ENCODE measurements at regions not wholly inside any gene's neighbourhood (a gene's known extent, or its start where the extent isn't known, plus 50 kb on each side); places are given as distances from the start of the nearest gene placed in this dataset.
"Not testable (repeated sequence)": the region's sequence is repeated elsewhere in the genome, so short reads cannot be mapped to it uniquely, and the experiment has no call there.

DNA sequence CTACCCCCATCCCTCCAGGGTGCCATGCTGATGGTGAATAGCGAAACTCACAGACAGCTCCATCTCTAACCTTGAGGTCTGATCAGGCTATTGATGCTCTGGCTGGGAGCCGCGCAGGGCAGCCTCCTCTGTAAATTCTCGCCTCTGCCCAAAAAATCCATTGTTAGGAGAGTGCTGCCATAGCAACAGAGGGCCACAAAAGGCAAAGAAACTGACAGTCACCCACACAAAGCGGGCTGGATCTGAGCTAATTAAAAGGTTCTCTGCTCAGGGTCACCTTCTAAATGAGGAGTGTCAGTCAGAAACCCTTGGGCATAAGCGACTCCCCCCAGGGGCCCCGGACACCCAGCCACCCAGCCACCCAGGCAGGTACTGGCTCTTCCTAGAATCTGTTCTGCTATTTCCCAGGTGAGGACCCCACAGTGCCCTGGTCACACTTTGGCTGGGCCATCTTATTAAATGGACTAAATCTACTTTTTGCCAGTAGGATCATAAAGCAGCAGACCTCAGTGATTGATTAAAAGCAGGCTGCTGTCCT is 126.7 kb downstream of the MED10 start:
- CTCF ChIA-PET, result no interaction called here
- H3K4me3 Mint-ChIP-seq, result no peak overlapping the region
- intact Hi-C loops (cut with DNase I, micrococcal nuclease), result no loop called here

GRCh38 chr5:6250121-6250520 is 128.2 kb downstream of the MED10 start:
- Mint-ChIP-seq H3K36me3 (ENCODE audit: low read depth) (no peaks in the 10 kb centered on the region), H3K27ac (no peak overlapping the region), H3K27me3 (peaks cover 5% of the 10 kb centered on the region), H3K4me3 (no peak overlapping the region), H3K4me1 (no peaks in the 10 kb centered on the region), H3K9me3 (ENCODE audit: low read depth) (no peaks in the 10 kb centered on the region)
- no peak for DNase-seq
- ChIA-PET CTCF (no interaction called here), POLR2A (no interaction called here)
- ATAC-seq, result no peak
- intact Hi-C loops (cut with DNase I, micrococcal nuclease), result no loop called here

More for the DNA sequence above, 126.7 kb downstream of the MED10 start:
- ATAC-seq (no peak), DNase-seq (no peak)
- no peak overlapping the region for H3K27ac Mint-ChIP-seq
- no peaks in the 10 kb centered on the region for H3K36me3 Mint-ChIP-seq (ENCODE audit: low read depth)
- H3K4me1 Mint-ChIP-seq, result no peaks in the 10 kb centered on the region
- peaks cover 5% of the 10 kb centered on the region for H3K27me3 Mint-ChIP-seq
- POLR2A ChIA-PET, result no interaction called here
- H3K9me3 Mint-ChIP-seq (ENCODE audit: low read depth), result no peaks in the 10 kb centered on the region

GRCh38 chr5:6248132-6248531 is 130.2 kb downstream of the MED10 start:
- H3K27ac Mint-ChIP-seq, result no peak overlapping the region
- no peaks in the 10 kb centered on the region for H3K36me3 Mint-ChIP-seq (ENCODE audit: low read depth)
- H3K4me3 Mint-ChIP-seq, result no peak overlapping the region
- no peak for ATAC-seq
- POLR2A ChIA-PET, result no interaction called here
- intact Hi-C loops (cut with DNase I, micrococcal nuclease), result no loop called here
- CTCF ChIA-PET, result no interaction called here
- no peaks in the 10 kb centered on the region for H3K4me1 Mint-ChIP-seq
- H3K9me3 Mint-ChIP-seq (ENCODE audit: low read depth), result no peaks in the 10 kb centered on the region
- H3K27me3 Mint-ChIP-seq, result peaks cover 8% of the 10 kb centered on the region
- DNase-seq, result no peak

GRCh38 chr5:6246820-6247437 is 131.4 kb downstream of the MED10 start:
- H3K4me1 Mint-ChIP-seq, result no peaks in the 10 kb centered on the region
- no peak overlapping the region for H3K27ac Mint-ChIP-seq
- peaks cover 8% of the 10 kb centered on the region for H3K27me3 Mint-ChIP-seq
- ATAC-seq, result no peak
- no peak for DNase-seq
- no peak overlapping the region for H3K4me3 Mint-ChIP-seq
- no peaks in the 10 kb centered on the region for H3K36me3 Mint-ChIP-seq (ENCODE audit: low read depth)
- POLR2A ChIA-PET, result no interaction called here
- H3K9me3 Mint-ChIP-seq (ENCODE audit: low read depth), result no peaks in the 10 kb centered on the region
- CTCF ChIA-PET, result interaction anchor here (0.6 to 0.7 kb wide), 3 partner anchors 46 to 1041 kb away, joined by 3 read pairs; no protein-coding TSS in a partner anchor
- intact Hi-C loops (cut with DNase I, micrococcal nuclease), result no loop called here

DNA sequence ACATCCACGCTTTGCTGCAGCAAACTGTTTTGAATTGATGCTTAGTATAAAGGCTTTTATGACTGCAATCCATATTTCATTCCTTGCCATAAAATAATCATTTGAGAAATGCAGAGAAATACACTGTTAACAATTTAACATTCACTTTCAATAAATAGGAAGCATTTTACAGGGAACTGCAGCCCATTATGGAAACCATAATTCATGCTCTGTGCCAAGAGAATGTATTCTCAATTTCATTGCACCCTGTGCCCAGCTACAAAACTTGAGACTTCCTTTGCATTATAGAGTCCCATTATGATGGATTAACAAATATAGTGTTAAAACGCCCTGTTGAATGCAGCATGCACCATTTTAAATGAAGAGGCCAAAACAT is 134.0 kb downstream of the MED10 start:
- POLR2A ChIA-PET, result no interaction called here
- CTCF ChIA-PET, result no interaction called here
- no peak overlapping the region for H3K4me3 Mint-ChIP-seq
- intact Hi-C loops (cut with DNase I, micrococcal nuclease), result no loop called here
- H3K9me3 Mint-ChIP-seq (ENCODE audit: low read depth), result no peaks in the 10 kb centered on the region
- ATAC-seq (no peak), DNase-seq (no peak)
- H3K27me3 Mint-ChIP-seq, result peaks cover 5% of the 10 kb centered on the region
- no peaks in the 10 kb centered on the region for H3K36me3 Mint-ChIP-seq (ENCODE audit: low read depth)
- H3K4me1 Mint-ChIP-seq, result no peaks in the 10 kb centered on the region
- H3K27ac Mint-ChIP-seq, result no peak overlapping the region

DNA sequence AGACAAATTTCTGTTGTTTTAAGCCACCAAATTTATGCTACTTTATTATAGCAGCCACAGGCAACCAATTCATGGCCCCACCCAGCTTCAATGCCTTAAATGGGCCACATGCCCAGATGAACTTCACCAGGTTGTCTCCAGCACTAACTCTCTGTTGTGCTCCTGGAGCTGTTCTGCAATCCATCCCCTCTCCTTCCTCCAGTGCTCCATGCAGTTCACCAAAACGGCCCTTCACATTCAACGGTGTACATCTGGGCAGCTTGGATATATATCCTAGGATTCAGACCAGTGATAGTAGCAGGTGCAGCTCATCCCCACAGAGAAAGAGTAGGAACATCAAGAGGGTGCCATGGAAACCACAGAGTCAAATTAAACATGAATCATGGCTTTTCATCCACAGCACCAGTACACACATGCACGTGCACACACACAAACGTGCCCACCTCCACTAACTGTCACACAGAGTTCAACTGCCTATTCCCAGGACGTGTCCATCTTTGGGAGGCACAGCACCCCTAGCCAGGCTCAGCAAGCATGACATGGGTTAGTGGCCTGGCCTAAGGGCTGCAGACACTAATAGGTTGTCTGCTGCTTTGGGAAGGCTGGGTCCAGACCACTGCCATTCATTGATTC is 134.5 kb downstream of the MED10 start:
- Mint-ChIP-seq H3K4me3 (no peak overlapping the region), H3K27me3 (peaks cover 5% of the 10 kb centered on the region), H3K36me3 (ENCODE audit: low read depth) (no peaks in the 10 kb centered on the region), H3K4me1 (no peaks in the 10 kb centered on the region), H3K27ac (no peak overlapping the region), H3K9me3 (ENCODE audit: low read depth) (no peaks in the 10 kb centered on the region)
- POLR2A ChIA-PET, result no interaction called here
- CTCF ChIA-PET, result no interaction called here
- no peak for ATAC-seq
- DNase-seq, result no peak
- intact Hi-C loops (cut with DNase I, micrococcal nuclease), result no loop called here

DNA sequence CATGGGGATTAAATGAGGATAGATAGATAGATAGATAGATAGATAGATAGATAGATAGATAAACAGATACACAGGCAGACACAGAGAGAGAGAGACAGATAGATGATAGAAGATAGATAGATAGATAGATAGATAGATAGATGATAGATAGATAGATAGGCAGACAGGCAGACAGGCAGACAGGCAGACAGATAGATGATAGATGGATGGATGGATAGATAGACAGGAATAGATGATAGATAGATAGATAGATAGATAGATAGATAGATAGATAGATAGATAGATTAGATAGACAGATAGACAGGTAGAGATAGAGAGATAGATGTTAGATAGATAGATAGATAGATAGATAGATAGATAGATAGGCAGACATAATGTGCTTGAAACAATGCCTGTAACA is 137.3 kb downstream of the MED10 start:
- H3K27ac Mint-ChIP-seq; DNase-seq; H3K9me3 Mint-ChIP-seq (ENCODE audit: low read depth); H3K4me1 Mint-ChIP-seq; H3K27me3 Mint-ChIP-seq; H3K36me3 Mint-ChIP-seq (ENCODE audit: low read depth); ATAC-seq; H3K4me3 Mint-ChIP-seq; CTCF ChIA-PET; intact Hi-C loops (cut with DNase I, micrococcal nuclease); POLR2A ChIA-PET: not testable (repeated sequence)

DNA sequence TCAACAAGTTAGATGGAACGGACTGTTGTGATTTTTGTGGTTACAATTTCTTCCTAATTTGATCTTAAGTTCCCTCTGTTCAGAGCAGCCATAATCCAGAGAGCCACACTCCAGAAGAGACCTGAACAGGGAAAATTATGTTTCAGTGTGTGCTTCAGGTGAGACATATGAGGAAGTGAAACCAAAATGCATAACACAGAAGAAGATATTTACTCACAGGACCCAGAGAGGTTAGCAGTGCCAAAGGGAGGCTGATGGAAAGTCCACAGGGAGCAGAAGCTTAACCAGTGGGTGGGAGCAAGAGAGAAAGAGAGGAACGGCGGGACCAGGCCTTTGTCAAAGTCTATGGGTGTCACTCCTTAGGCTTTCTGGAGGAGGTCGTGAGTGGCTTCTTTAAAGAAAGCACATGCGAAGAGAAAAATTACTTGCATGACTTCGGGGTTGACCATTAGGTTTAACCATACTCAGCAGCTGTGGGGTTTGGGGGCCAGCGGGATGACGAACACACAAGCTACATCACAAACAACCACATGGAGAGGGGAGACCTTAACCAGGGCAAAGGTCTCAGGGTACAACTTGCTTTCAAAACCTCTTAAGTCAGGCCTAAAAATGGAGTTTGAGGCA is 141.4 kb downstream of the MED10 start:
- Mint-ChIP-seq H3K27me3 (peaks cover 6% of the 10 kb centered on the region), H3K36me3 (ENCODE audit: low read depth) (no peaks in the 10 kb centered on the region), H3K27ac (no peak overlapping the region), H3K4me3 (no peak overlapping the region), H3K4me1 (no peaks in the 10 kb centered on the region), H3K9me3 (ENCODE audit: low read depth) (no peaks in the 10 kb centered on the region)
- ChIA-PET CTCF (no interaction called here), POLR2A (no interaction called here)
- no peak for ATAC-seq
- intact Hi-C loops (cut with DNase I, micrococcal nuclease), result no loop called here
- no peak for DNase-seq

GRCh38 chr5:6236170-6236793 is 142.1 kb downstream of the MED10 start:
- ATAC-seq (no peak), DNase-seq (no peak)
- intact Hi-C loops (cut with DNase I, micrococcal nuclease), result no loop called here
- ChIA-PET POLR2A (no interaction called here), CTCF (no interaction called here)
- Mint-ChIP-seq H3K9me3 (ENCODE audit: low read depth) (no peaks in the 10 kb centered on the region), H3K27me3 (peaks cover 6% of the 10 kb centered on the region), H3K4me3 (no peak overlapping the region), H3K4me1 (no peaks in the 10 kb centered on the region), H3K27ac (no peak overlapping the region), H3K36me3 (ENCODE audit: low read depth) (no peaks in the 10 kb centered on the region)

- intact Hi-C loops (cut with DNase I, micrococcal nuclease), result no loop called here
- DNase-seq, result no peak
- no peak overlapping the region for H3K27ac Mint-ChIP-seq
- no peak overlapping the region for H3K4me3 Mint-ChIP-seq
- no peaks in the 10 kb centered on the region for H3K9me3 Mint-ChIP-seq (ENCODE audit: low read depth)
- POLR2A ChIA-PET, result no interaction called here
- no peaks in the 10 kb centered on the region for H3K36me3 Mint-ChIP-seq (ENCODE audit: low read depth)
- ATAC-seq, result no peak
- peaks cover 6% of the 10 kb centered on the region for H3K27me3 Mint-ChIP-seq
- no peaks in the 10 kb centered on the region for H3K4me1 Mint-ChIP-seq
- CTCF ChIA-PET, result no interaction called here
These were observed 142.6 kb downstream of the MED10 start for GRCh38 chr5:6235726-6236125.

DNA sequence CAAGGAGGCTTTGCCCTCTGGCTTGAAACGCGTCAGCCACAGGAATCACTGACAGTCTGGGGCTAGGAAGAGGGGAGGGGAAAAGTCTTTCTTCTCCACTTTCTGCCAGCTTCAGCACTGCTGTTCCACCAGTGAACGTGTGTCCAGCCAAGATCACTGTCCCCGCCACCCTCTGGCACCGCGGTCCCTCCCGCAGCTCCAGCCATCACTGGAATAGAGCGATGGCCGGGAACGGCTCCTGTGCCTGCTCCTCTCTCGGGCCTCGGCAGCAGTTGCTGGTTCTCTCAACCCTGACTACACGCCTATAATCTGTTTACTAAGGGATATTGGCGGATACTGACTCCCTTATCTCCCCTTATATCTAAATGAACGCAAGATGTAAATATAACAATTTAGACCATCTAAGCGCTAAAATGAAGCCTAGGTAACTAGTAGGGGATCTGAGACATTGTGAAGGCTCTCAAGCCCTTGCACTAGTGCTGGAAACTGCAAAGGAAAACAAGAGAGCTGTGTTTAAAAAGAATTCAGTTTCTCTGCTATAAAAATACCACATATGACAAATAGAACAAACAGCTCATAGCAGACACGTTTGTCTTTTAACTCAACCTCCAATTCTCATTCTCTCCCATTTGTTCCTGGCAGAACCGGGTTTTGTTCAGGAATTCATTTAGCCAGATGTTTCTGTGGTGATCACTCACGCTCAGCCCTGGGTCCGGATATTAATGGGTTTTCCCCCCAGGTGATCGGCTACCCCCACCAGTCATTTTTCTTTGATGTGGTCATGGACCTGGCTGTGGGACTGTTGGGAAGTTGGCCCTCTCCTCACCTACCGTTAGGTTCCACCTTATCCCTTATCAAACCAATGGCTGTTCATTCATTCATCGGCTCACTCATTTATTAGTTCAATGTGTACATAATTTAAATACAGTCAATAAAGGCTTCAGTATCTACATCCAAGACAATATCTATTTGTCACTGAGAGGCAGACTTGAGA is 149.8 kb downstream of the MED10 start:
- Mint-ChIP-seq H3K9me3 (ENCODE audit: low read depth) (no peaks in the 10 kb centered on the region), H3K4me1 (no peaks in the 10 kb centered on the region), H3K27me3 (peaks cover 9% of the 10 kb centered on the region), H3K36me3 (ENCODE audit: low read depth) (no peaks in the 10 kb centered on the region), H3K4me3 (no peak overlapping the region), H3K27ac (no peak overlapping the region)
- ChIA-PET POLR2A (no interaction called here), CTCF (no interaction called here)
- no peak for DNase-seq
- intact Hi-C loops (cut with DNase I, micrococcal nuclease), result no loop called here
- no peak for ATAC-seq

Measured in activated CD4-positive, alpha-beta T cell treated with anti-CD3 and anti-CD28 coated beads for 36 hours (primary cell).